ENCODE measurements at regions not wholly inside any gene's neighbourhood (a gene's known extent, or its start where the extent isn't known, plus 50 kb on each side); places are given as distances from the start of the nearest gene placed in this dataset.

DNA sequence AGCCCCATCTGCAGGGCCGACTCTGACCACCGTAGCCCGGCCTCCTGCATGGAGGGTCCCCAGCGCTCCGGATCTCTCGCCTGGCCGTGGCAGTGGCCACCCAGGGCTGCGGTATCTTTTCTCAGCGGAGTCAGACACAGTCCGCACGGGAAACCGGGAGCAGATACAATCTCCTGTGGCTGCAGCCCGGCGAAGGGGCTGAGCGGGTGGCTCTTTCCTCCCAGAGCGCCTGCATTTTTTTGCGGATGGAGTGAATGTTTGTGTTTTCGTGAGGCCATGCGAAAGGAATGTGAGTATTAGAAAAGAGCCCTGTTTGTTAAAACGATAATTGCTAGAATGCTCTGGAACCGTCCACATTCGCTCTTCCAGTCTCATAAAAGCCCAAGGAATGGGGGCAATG is 53.4 kb upstream of the PTCH1 start:
- TF ChIP-seq CTCF (IDR thresholded peaks at IDR 0.05; ENCODE audit: low read depth, low read length, poor library complexity, severe bottlenecking) (no peak), EZH2phosphoT487 (IDR thresholded peaks at IDR 0.05; ENCODE audit: borderline replicate concordance, low read length) (no peak)
